ENCODE measurements at regions not wholly inside any gene's neighbourhood (a gene's known extent, or its start where the extent isn't known, plus 50 kb on each side); places are given as distances from the start of the nearest gene placed in this dataset.

DNA sequence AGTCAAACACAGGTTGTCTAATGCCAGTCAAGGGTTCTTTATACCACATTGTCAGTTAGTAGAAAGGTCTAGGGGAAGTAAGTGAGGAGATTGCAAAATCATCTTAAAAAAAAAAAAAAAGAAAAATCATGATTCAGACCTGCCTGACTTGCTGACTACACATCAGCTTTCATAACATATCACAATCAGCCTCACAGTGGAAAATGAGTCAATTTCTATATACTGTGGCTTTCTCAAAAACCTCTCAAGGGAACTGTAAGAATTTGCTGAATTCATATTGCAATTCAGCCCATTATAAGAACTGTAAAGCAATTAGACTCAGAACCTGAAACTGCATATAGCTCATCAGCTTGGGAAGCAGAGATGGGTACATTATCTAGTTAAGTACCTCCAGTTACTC lies 75.3 kb upstream of the GPC6 start:
- H3F3A ChIP-seq (replicated peaks; ENCODE audit: insufficient read depth), result no peaks in the 10 kb centered on the region

GRCh38 chr13:93158565-93158964 lies 68.0 kb upstream of the GPC6 start:
- Histone ChIP-seq H3K4me2 (no peak overlapping the region), H2AFZ (ENCODE audit: low read depth) (no peak overlapping the region), H3K9ac (no peak overlapping the region), H3K27ac (ENCODE audit: low read depth in 2 of 2, low read length in 1 of 2) (no peak overlapping the region), H3K4me3 (ENCODE audit: low read depth in 2 of 2, low read length in 1 of 2) (no peak overlapping the region), H3K9me2 (no peaks in the 10 kb centered on the region), H3K79me2 (ENCODE audit: insufficient read depth) (no peaks in the 10 kb centered on the region), H4K20me1 (ENCODE audit: insufficient read depth) (no peaks in the 10 kb centered on the region), H3K4me1 (ENCODE audit: control insufficient read depth in 1 of 2, insufficient read depth in 2 of 2, low read depth in 1 of 2, low read length in 1 of 2) (no peaks in the 10 kb centered on the region), H3K36me3 (replicated peaks in 1 of 2; ENCODE audit: control insufficient read depth in 1 of 2, insufficient read depth in 2 of 2, low read length in 1 of 2) (no peaks in the 10 kb centered on the region), H3K9me3 (no peaks in the 10 kb centered on the region), H3F3A (replicated peaks; ENCODE audit: insufficient read depth) (no peaks in the 10 kb centered on the region), H3K27me3 (ENCODE audit: insufficient read depth) (no peaks in the 10 kb centered on the region)
- ChIA-PET POLR2A (no interaction called here), CTCF (no interaction called here)
- DNase-seq, result no peak
- TF ChIP-seq SMC3 (IDR thresholded peaks at IDR 0.05; ENCODE audit: low read depth, low read length) (no peak), RXRA (IDR thresholded peaks at IDR 0.05; ENCODE audit: borderline replicate concordance, low read depth) (no peak), ELF1 (IDR thresholded peaks at IDR 0.05) (no peak), REST (IDR thresholded peaks at IDR 0.05; ENCODE audit: low read depth, low read length) (no peak), FOSL2 (IDR thresholded peaks at IDR 0.05; ENCODE audit: borderline replicate concordance, low read depth) (no peak), RFX5 (IDR thresholded peaks at IDR 0.05; ENCODE audit: low read length) (no peak), SIN3A (IDR thresholded peaks at IDR 0.05; ENCODE audit: borderline replicate concordance, low read depth, low read length) (no peak), TCF12 (IDR thresholded peaks at IDR 0.05) (peak; percentile 68), EP300 (IDR thresholded peaks at IDR 0.05; ENCODE audit: borderline replicate concordance in 1 of 2, low read depth in 1 of 2, low read length in 1 of 2) (0 out of 4 replicates have a peak, but pooled peaks of 1 of the 2 experiments have one; percentile 17), MEF2A (IDR thresholded peaks at IDR 0.05; ENCODE audit: borderline replicate concordance, low read depth) (no peak), YY1 (IDR thresholded peaks at IDR 0.05; ENCODE audit: low read depth) (no peak), ZBTB33 (IDR thresholded peaks at IDR 0.05; ENCODE audit: borderline replicate concordance, low read depth) (no peak)
- TF ChIP-seq, protein P1, sequence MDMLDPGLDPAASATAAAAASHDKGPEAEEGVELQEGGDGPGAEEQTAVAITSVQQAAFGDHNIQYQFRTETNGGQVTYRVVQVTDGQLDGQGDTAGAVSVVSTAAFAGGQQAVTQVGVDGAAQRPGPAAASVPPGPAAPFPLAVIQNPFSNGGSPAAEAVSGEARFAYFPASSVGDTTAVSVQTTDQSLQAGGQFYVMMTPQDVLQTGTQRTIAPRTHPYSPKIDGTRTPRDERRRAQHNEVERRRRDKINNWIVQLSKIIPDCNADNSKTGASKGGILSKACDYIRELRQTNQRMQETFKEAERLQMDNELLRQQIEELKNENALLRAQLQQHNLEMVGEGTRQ (IDR thresholded peaks at IDR 0.05; ENCODE audit: borderline replicate concordance, low read depth, low read length), result no peak
- TF ChIP-seq, protein P2, sequence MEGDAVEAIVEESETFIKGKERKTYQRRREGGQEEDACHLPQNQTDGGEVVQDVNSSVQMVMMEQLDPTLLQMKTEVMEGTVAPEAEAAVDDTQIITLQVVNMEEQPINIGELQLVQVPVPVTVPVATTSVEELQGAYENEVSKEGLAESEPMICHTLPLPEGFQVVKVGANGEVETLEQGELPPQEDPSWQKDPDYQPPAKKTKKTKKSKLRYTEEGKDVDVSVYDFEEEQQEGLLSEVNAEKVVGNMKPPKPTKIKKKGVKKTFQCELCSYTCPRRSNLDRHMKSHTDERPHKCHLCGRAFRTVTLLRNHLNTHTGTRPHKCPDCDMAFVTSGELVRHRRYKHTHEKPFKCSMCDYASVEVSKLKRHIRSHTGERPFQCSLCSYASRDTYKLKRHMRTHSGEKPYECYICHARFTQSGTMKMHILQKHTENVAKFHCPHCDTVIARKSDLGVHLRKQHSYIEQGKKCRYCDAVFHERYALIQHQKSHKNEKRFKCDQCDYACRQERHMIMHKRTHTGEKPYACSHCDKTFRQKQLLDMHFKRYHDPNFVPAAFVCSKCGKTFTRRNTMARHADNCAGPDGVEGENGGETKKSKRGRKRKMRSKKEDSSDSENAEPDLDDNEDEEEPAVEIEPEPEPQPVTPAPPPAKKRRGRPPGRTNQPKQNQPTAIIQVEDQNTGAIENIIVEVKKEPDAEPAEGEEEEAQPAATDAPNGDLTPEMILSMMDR (IDR thresholded peaks at IDR 0.05), result no peak

More for the DNA sequence above, 75.3 kb upstream of the GPC6 start:
- no peaks in the 10 kb centered on the region for H3K9me2 ChIP-seq
- H3K4me3 ChIP-seq (ENCODE audit: low read depth in 2 of 2, low read length in 1 of 2), result no peak overlapping the region
- no peak overlapping the region for H3K4me2 ChIP-seq
- POLR2A ChIA-PET, result no interaction called here
- peaks cover 0 to 5% of the 10 kb centered on the region in 2 experiments; a peak in 1 of 4 replicates for H3K4me1 ChIP-seq (ENCODE audit: control insufficient read depth in 1 of 2, insufficient read depth in 2 of 2, low read depth in 1 of 2, low read length in 1 of 2)
- no peaks in the 10 kb centered on the region for H4K20me1 ChIP-seq (ENCODE audit: insufficient read depth)
- H3K9me3 ChIP-seq, result no peaks in the 10 kb centered on the region
- H3K9ac ChIP-seq, result no peak overlapping the region
- H3K79me2 ChIP-seq (ENCODE audit: insufficient read depth), result no peaks in the 10 kb centered on the region
- peak overlapping the region in 1 of 2 experiments; percentile 19; a peak in 2 of 4 replicates for H3K27ac ChIP-seq (ENCODE audit: low read depth in 2 of 2, low read length in 1 of 2)
- no peaks in the 10 kb centered on the region for H3K36me3 ChIP-seq (replicated peaks in 1 of 2; ENCODE audit: control insufficient read depth in 1 of 2, insufficient read depth in 2 of 2, low read length in 1 of 2)
- CTCF ChIA-PET, result interaction anchor here (1.1 kb wide), 1 partner anchor 61 kb away, joined by 3 read pairs; no protein-coding TSS in a partner anchor
- H3K27me3 ChIP-seq (ENCODE audit: insufficient read depth), result no peaks in the 10 kb centered on the region
- DNase-seq, result no peak
- H2AFZ ChIP-seq (ENCODE audit: low read depth), result 0 out of 2 replicates have a peak overlapping the region, but pooled peaks have one; percentile 2
- TF ChIP-seq RAD21 (IDR thresholded peaks at IDR 0.05; ENCODE audit: low read length), result no peak
- TF ChIP-seq EP300 (IDR thresholded peaks at IDR 0.05; ENCODE audit: borderline replicate concordance in 1 of 2, low read depth in 1 of 2, low read length in 1 of 2), result 0 out of 4 replicates have a peak, but pooled peaks of 1 of the 2 experiments have one; percentile 15
- TF ChIP-seq TCF12 (IDR thresholded peaks at IDR 0.05), result peak; percentile 13; the same call in 1 of the 2 replicates
- TF ChIP-seq FOSL2 (IDR thresholded peaks at IDR 0.05; ENCODE audit: borderline replicate concordance, low read depth), result peak; percentile 16; the same call in 1 of the 2 replicates
- peak; percentile 56 for TF ChIP-seq PBX3 (IDR thresholded peaks at IDR 0.05)

Data from SK-N-SH (cell line).